ENCODE measurements at regions not wholly inside any gene's neighbourhood (a gene's known extent, or its start where the extent isn't known, plus 50 kb on each side); places are given as distances from the start of the nearest gene placed in this dataset.

DNA sequence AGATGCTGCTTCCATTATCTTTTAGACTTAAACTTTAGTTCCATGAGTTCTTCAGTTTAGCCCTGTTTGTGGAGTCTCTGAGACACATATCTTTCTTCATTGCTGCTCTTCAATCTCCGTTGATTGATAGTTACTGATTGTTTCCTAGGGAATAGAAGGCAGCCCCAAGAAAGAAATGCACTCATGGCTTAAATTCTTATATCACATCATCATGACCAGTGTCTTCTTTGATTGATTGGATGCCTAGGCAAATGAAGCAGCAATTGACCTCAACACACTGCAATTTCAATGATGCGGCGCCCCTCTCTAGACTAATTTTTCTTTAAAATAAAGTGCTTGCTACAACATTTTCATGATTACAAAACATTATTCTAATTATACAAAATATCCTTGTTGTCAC lies 576.5 kb upstream of the VSTM2A start:
- Histone ChIP-seq H3K27ac (ENCODE audit: low read depth, low read length, poor library complexity, severe bottlenecking) (no peak overlapping the region), H2AFZ (ENCODE audit: low read length) (no peak overlapping the region), H3K4me1 (ENCODE audit: insufficient read depth, low read length, severe bottlenecking) (no peaks in the 10 kb centered on the region), H3F3A (ENCODE audit: insufficient read depth, low read length) (no peaks in the 10 kb centered on the region), H4K20me1 (ENCODE audit: insufficient read depth, low read length) (no peaks in the 10 kb centered on the region), H3K79me2 (ENCODE audit: insufficient read depth, low read length) (no peaks in the 10 kb centered on the region), H3K9me3 (ENCODE audit: low read length) (no peaks in the 10 kb centered on the region), H3K36me3 (ENCODE audit: insufficient read depth, low read length) (no peaks in the 10 kb centered on the region), H3K27me3 (ENCODE audit: insufficient read depth, low read length) (no peaks in the 10 kb centered on the region), H3K4me3 (ENCODE audit: low read depth, low read length, poor library complexity, severe bottlenecking) (no peak overlapping the region), H3K4me2 (ENCODE audit: low read length) (no peak overlapping the region), H3K9ac (ENCODE audit: low read length) (no peak overlapping the region), H3K9me2 (ENCODE audit: low read depth, low read length) (no peaks in the 10 kb centered on the region)
- TF ChIP-seq, protein P1, sequence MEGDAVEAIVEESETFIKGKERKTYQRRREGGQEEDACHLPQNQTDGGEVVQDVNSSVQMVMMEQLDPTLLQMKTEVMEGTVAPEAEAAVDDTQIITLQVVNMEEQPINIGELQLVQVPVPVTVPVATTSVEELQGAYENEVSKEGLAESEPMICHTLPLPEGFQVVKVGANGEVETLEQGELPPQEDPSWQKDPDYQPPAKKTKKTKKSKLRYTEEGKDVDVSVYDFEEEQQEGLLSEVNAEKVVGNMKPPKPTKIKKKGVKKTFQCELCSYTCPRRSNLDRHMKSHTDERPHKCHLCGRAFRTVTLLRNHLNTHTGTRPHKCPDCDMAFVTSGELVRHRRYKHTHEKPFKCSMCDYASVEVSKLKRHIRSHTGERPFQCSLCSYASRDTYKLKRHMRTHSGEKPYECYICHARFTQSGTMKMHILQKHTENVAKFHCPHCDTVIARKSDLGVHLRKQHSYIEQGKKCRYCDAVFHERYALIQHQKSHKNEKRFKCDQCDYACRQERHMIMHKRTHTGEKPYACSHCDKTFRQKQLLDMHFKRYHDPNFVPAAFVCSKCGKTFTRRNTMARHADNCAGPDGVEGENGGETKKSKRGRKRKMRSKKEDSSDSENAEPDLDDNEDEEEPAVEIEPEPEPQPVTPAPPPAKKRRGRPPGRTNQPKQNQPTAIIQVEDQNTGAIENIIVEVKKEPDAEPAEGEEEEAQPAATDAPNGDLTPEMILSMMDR (IDR thresholded peaks at IDR 0.05; ENCODE audit: low read length) = no peak
- no peak for TF ChIP-seq EZH2 (IDR thresholded peaks at IDR 0.05; ENCODE audit: borderline replicate concordance, low read length)

DNA sequence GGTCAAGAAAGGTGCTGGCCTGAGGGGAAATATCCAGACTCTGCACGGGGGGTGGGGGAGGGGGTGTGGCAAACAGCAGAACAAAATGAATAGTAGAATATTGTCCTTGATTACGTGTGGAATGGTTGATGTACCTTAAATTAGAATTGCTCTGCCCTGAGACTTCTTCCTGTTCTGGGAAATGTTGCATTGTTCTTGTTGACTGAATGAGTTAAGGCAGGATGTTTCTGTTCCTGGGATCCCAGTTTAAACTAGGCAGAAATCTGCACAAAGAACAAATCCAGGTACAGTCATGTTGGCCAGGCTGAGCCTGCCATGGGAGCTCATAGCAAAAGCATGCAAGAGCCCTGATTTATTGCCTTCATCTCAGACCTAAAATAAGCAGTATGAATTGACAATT lies 558.7 kb upstream of the VSTM2A start:
- Histone ChIP-seq H3K27me3 (ENCODE audit: insufficient read depth, low read length) (no peaks in the 10 kb centered on the region), H3K79me2 (ENCODE audit: insufficient read depth, low read length) (no peaks in the 10 kb centered on the region), H2AFZ (ENCODE audit: low read length) (no peak overlapping the region), H3K9me3 (ENCODE audit: low read length) (no peaks in the 10 kb centered on the region), H4K20me1 (ENCODE audit: insufficient read depth, low read length) (no peaks in the 10 kb centered on the region), H3K36me3 (ENCODE audit: insufficient read depth, low read length) (no peaks in the 10 kb centered on the region), H3K4me3 (ENCODE audit: low read depth, low read length, poor library complexity, severe bottlenecking) (no peak overlapping the region), H3F3A (ENCODE audit: insufficient read depth, low read length) (no peaks in the 10 kb centered on the region), H3K4me1 (ENCODE audit: insufficient read depth, low read length, severe bottlenecking) (no peaks in the 10 kb centered on the region), H3K9ac (ENCODE audit: low read length) (no peak overlapping the region), H3K27ac (ENCODE audit: low read depth, low read length, poor library complexity, severe bottlenecking) (no peak overlapping the region), H3K9me2 (ENCODE audit: low read depth, low read length) (no peaks in the 10 kb centered on the region), H3K4me2 (ENCODE audit: low read length) (no peak overlapping the region)
- TF ChIP-seq EZH2 (IDR thresholded peaks at IDR 0.05; ENCODE audit: borderline replicate concordance, low read length) = no peak
- TF ChIP-seq, protein P1 (IDR thresholded peaks at IDR 0.05; ENCODE audit: low read length) = no peak

DNA sequence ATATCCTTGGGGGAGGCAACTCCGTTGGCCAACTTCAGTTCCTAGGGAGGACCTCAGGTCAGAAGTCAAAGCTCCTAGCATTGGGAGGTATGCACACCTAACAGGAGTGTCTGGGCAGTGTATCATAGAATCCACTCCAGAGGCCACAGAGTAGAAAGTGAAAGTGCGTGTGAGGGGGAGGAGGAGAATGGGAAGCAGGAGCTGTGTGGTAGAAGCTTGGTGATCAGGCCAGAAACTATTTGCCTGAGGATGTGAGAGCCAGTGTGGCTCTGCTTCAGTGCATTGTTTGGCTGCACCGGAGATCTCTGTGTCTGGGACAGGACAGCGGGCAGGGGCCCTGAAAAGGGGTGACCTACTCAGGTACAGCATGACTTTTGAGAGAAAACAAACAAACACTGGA lies 557.4 kb upstream of the VSTM2A start:
- Histone ChIP-seq H3K79me2 (ENCODE audit: insufficient read depth, low read length) (no peaks in the 10 kb centered on the region), H3K9ac (ENCODE audit: low read length) (no peak overlapping the region), H3K4me1 (ENCODE audit: insufficient read depth, low read length, severe bottlenecking) (no peaks in the 10 kb centered on the region), H3K9me3 (ENCODE audit: low read length) (no peaks in the 10 kb centered on the region), H4K20me1 (ENCODE audit: insufficient read depth, low read length) (no peaks in the 10 kb centered on the region), H3K4me3 (ENCODE audit: low read depth, low read length, poor library complexity, severe bottlenecking) (no peak overlapping the region), H3K36me3 (ENCODE audit: insufficient read depth, low read length) (no peaks in the 10 kb centered on the region), H3K4me2 (ENCODE audit: low read length) (0 out of 2 replicates have a peak overlapping the region, but pooled peaks have one; percentile 14), H3F3A (ENCODE audit: insufficient read depth, low read length) (no peaks in the 10 kb centered on the region), H3K27ac (ENCODE audit: low read depth, low read length, poor library complexity, severe bottlenecking) (no peak overlapping the region), H3K27me3 (ENCODE audit: insufficient read depth, low read length) (no peaks in the 10 kb centered on the region), H3K9me2 (ENCODE audit: low read depth, low read length) (no peaks in the 10 kb centered on the region), H2AFZ (ENCODE audit: low read length) (no peak overlapping the region)
- TF ChIP-seq, protein P1 (IDR thresholded peaks at IDR 0.05; ENCODE audit: low read length) = no peak
- no peak for TF ChIP-seq EZH2 (IDR thresholded peaks at IDR 0.05; ENCODE audit: borderline replicate concordance, low read length)
